NCI-H526 treated with DMSO at 0.1 percent for 48 hours (cell line): ENCODE measurements at regions not wholly inside any gene's neighbourhood (a gene's known extent, or its start where the extent isn't known, plus 50 kb on each side); places are given as distances from the start of the nearest gene placed in this dataset.
A peak's percentile ranks its signal among the peaks of the same experiment; 100 is the strongest.
"Not testable (repeated sequence)": the region's sequence is repeated elsewhere in the genome, so short reads cannot be mapped to it uniquely, and the experiment has no call there.

Source experiments
- DNase-seq: peaks from one replicate; lab custom pipeline; 2025; lab: John Stamatoyannopoulos, UW

DNA sequence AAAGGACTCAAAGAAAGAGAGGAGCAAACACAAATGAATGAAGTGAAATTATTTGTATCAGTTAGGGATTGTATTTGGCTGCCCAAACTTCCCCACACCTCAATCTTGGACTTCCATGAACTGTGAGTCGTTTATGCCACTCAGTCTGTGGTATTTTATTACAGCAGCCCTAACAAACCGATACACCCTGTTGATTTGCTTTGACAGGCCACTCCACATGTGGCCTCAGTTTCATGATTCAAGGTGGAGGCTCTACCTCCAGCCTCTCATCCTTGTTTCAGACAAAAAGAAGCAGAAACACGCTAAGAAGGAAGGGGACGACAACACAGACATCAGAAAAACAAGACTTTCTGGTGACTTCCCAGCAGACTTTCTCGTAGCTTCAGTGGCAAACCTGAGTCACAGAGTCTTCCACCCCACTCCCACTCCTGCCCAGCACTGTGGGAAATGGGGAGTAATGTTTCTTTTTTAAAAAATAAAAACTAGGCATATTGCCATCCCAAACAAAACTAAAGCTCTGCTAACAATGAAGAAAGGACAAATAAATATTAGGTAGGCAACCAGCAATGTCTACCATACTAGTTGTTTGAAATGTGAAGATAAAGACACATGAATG lies 52.2 kb upstream of the ABCA1 start:
- no peak for DNase-seq

DNA sequence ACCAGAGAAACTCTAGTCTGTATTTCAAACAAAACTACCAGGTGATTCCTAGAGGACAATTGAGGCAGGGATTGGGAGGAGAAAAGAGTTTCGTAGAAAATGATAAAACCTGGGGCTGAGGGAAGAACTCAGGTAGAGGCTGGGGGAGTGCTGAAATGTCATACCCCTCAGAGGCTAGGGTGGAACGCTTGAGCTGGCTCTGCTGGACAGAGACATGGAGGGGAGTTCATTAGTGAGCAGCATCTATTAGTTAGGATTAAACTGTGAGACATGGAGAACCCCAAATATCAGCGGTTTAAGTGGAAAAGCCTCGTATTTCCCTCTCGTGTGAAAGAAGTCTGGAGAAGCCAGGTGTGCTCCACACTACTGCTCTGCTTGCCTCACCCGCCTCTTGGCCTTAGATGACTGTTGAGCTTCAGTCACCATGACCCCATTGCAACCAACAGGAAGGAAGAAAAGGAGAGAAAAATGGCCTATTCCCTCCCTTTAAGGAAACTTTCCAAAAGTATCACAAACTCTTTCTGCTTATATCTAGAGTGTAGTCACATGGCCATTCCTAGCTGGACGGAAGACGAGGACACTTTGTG lies 53.7 kb upstream of the ABCA1 start:
- no peak for DNase-seq

DNA sequence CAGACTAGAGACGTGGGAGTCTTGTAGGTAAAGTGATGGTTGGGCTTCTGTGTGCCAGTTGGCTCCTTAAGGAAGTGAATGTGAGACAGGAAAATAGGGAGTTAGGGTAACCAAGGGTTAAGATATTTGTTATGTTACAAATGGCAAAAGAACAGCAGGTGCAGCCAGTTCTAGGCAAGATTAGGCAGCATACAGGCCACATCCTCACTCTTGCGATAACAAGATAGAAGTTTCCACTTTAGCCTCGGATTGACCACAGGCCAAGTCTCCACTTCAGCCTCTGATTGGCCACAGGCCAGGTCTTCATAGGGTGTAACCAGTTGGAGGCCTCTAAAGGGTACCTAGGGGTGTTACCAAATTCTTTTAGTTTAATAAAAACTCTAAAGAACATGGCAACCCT lies 54.6 kb upstream of the ABCA1 start:
- no peak for DNase-seq

DNA sequence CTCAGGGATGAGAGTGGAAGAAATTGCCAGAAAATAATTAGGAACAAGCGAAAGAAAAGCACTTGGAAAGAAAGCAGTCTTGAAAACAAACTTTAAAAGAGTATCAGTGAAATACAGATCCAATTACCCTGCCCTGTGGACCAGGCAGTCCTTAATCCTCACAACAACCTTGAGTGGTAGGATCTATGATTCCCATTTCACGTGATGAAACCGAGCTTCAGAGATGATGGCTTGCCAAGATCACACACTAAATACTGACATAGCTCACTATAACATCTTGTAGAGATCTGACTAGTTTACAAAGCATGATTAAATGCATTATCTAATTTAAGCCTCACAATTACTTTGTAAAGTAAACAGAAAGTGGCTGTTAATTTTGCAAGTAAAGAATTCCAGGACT lies 55.5 kb upstream of the ABCA1 start:
- no peak for DNase-seq

DNA sequence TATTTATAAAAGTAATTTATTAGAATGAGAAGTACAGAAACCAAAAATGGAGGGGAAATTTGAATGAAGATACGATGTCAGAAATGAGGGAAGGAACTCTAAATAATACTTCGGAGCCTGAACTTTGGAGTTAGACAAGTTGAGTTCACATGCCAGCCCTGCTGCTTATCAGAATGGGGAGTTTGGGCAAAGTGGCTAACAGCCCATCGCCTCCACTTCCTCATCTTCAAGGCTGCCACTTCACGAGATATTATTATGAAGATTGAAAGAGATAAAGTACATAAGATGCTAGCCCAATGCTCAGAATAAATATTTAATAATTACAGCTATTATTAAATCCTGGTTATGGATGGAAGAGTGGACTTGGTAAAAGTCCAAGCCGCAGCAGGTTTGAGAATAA lies 56.2 kb upstream of the ABCA1 start:
- no peak for DNase-seq

DNA sequence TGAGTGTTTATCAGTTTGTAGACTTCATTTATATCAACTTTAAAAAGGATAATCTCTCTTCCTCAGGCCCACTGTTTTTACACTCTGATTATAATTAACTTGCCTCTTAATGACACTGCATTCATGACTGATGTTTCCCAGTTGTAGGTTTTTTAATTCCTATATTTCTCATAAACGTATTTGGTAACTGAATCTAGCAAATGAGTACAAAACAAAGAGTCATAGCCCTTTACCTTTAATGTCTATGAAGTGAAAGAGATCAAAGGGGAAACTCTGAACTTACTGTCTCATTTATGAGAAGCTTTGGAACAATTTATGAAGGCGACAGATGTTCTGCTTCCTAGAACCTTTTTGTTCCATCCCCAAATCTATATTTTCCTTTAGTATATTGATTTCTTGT lies 56.6 kb upstream of the ABCA1 start:
- DNase-seq = no peak

DNA sequence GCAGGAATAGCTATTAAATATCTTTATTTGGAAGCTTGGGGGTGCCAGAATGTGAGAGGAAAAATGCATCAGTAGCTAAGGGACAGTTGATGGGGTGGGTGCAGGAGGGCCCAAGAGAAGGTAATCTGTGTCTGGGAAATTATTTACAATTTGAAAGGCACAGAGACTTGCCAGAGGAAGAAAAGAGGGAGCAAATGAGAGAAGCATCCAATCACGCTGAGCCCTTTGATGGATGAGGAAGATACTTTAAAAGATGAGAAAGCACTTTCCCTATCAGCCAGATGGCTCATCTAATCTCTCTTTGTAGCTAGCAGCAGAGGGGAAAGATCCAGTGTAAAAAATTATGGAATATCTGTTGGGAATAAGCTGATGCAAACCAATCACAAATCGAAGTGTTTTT lies 57.0 kb upstream of the ABCA1 start:
- DNase-seq = no peak

DNA sequence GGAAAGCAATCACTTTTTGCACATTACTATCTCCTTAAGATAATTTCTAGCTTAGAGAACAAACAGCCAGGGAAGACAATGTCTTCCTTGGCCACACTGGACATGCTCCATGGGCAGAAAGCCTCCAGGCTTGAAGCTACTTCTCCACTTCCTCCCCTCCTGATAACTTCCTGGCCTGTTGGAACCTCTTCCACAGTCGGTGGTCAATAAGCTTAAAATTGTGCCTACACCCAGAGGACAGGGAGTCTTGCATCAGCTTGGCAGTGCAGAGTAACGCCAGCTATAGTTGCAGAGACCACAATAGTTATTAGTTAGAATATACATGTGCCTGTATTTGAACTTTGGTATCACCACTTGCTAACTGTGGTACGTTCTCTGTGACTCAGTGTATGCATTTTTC lies 58.1 kb upstream of the ABCA1 start:
- DNase-seq = no peak

DNA sequence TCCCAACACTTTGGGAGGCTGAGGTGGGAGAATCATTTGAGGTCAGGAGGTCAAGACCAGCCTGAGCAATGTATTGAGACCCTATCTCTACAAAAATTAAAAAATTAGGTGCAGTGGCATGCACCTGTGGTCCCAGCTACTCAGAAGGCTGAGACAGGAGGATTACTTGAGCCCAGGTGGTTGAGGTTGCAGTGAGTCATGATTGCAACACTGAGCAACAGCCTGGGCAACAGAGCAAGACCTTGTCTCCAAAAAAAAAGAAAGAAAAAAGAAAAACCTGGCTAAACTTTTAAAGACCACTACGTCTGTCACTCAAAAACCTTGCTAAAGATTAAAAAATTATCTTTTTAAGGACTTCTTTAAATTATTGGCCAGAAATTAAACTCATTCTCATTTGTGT lies 59.8 kb upstream of the ABCA1 start:
- DNase-seq = no peak

DNA sequence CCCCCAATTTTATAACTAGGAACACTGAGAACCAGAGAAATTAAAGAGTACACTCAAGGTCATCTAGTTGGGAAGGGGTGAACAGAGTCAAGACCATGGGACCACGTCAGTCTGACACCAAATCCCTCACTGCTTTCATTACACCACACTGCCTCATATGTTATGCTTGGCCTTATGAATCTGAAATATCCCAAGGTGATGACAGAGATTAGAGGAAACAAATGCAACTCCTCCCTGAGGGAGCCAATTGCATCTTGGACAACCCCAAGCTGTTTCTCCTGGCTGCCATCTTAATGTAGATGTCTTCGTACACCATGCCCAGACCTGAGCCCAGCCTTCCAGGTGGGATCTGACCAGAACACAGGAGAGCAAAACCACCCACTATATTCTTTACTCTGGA lies 60.6 kb upstream of the ABCA1 start:
- DNase-seq = no peak

DNA sequence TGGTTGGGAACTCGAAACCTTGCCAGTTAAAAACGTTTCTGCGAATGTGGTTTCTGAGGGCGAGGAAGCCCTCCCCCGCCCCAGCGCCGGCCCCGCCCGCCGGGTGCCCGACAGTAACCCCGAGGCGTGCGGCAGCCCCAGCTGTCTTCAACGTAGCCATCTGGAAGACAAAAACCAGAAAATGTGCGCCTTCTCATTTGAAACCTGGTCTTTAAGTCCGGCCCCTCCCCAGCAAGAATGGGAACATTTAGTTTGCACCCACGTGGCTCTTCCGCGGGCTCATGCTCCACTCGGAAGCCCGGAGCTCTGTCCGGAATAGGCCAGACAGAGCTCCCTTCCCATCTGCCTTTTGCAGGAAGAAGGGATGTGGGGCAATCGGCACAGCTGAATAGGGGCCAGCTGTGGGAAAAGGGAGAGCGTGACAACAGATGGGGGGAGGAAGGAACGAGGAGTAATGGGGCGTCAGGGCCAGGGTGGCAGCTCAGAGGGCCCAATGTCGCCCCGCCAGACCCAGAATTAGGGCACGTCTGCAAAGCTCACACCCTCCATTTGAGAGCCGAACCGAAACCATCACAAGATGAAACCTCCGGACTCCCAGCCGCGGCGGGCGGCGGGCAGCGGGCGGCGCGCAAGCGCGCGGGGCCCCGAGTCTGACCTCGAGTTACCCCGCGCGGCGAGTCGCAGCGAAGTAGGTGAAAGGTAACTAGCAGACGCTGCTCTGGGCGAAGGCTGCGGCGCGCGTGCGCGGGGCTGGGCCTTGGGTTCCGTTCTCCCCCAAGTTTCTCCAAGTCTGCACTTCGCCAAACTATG lies 63.4 kb upstream of the ABCA1 start:
- DNase-seq = peak; percentile 47

DNA sequence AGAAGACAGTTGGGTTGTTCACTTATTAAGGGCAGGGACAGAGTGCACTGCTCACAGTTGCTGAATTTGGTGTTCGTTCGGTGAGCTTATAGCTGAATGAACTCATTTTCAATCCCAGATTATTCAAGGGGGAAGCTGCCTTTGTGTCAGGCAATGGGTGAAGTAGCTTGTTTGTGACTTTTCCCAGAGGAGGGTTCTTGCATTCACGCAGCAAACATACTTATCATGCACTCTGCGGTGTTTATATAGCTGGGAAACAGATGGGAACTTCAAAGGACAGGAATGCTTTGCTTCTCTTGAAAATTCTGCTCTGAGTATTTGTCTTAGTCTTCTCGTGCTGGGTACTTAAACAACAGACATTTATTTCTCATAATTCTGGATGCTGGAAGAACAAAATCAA lies 64.7 kb upstream of the ABCA1 start:
- no peak for DNase-seq

DNA sequence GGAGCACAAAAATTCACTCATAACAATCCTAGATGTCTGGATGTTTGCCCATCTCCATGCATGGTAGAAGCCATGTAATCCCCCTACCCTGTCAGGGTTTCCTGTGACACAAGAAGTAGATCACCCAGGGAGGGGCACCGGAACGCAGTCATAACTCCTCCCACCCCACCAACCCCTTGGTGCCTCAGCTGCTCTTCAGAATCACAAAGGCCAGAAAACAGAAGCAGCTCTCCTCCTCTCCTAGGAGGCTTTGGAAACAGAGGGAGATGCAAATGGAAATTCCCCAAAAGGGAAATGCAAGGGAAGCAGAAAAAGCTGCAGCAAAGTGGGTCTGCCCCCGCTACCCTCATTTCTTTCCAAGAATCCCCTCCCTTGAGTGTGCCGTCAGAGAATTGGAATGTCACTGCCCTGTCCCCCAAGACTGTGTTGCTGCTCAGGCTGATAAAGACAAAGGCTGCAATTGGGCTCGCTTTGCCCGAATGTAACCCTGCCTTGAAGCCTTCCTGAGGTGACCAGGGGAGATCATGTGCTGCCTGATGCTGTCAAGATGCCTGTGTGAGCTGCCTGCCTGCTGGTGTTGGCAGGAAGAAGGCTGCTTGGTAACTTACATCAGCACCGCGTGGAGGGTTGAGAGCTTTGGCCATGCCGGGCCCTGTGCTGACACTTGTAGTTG lies 65.5 kb upstream of the ABCA1 start:
- DNase-seq = no peak

DNA sequence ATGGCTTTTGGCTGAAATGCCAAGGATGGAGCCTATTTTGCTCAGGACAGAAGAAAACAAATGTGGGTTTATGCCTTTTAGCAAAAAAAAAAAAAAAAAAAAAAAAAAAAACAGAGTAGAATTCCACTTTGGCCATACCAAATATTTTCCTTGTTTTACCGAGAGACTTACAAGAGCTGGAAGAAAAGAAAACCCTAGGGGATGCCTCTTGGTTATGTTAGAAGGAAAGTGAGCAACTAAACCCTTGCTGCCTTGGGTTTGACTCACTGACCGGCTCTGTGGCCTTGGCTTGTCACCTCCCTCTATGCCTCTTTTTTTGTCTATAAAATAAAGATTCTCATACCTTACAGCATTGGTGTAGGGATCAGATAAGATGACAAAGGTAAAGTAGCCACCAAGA lies 69.6 kb upstream of the ABCA1 start:
- DNase-seq = no peak

DNA sequence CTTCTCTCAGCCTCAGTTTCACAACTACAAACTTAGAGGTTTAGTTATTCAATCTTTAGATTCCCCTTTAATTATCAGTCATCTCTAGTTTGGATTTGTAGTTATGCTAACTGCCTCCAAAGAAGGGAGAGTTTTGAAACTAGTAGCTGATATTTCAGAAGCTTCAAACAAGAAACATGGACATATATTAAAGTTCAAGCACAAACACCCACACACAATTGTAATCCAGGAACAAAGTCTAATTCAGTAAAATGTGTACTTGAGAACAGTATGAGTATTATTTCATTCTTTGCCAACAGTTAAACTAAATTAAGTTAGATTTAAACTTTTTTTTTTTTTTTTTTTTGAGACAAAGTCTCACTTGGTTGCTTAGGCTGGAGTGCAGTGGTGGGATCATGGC lies 71.2 kb upstream of the ABCA1 start:
- DNase-seq = no peak

DNA sequence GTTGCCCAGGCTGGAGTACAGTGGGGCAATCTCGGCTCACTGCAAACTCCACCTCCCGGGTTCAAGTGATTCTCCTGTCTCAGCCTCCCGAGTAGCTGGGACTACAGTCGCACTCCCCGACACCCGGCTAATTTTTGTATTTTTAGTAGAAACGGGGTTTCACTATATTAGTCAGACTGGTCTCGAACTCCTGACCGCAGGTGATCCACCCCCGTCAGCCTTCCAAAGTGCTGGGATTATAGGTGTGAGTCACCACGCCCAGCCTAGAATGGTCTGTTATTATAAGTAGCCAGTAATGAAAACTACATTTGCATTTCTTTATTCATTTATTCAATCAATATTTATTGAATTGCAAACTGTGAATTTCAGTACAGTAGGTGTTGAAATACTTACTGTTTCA lies 72.6 kb upstream of the ABCA1 start:
- DNase-seq = not testable (repeated sequence)

DNA sequence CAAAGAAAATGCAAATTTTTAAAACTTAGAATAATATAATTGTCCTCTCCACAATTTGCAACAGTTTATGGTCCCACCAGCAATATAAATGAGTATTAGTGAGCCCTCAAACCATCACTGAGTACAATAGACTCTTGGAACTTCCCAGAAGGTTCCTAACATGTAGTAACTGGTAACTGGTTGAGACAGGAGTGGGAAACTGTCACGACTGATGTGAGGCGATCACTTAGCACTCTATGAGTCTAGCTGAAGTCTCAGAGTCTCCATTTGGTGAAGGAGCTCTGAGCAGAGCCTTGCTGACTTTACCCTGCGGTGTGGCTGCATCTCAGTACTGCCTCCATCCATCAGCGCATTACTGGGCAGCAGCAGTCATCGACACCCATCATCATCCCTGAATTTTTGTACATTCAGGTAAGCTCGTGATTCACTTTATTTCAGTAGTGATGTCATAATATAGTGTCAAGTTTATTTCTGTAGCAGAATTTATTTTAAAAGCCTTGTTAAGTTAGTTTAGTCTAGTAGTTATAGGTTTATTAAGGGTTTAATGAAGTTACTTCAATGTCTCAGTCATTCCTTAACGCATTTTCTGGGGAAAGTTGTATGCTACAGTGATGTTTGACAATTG lies 76.6 kb upstream of the ABCA1 start:
- DNase-seq = no peak

DNA sequence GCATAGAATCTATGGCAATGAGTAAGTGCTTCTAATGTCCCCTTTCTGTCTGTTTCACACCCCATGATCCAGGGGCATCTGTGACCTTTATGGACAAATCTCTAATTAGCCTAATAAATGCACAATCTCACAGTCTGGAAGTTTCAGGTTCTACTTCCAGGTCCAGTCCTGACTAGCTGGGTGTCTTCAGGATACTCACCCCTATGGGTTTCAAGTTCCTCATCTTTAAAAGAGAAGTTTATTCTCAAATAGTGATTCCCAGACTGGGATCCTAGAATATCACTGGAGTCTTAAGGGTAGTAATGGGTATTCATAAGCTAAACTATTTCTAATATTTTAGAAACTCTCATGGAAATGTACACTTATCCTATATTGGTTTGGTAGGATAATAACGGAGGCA lies 77.2 kb upstream of the ABCA1 start:
- DNase-seq = no peak

DNA sequence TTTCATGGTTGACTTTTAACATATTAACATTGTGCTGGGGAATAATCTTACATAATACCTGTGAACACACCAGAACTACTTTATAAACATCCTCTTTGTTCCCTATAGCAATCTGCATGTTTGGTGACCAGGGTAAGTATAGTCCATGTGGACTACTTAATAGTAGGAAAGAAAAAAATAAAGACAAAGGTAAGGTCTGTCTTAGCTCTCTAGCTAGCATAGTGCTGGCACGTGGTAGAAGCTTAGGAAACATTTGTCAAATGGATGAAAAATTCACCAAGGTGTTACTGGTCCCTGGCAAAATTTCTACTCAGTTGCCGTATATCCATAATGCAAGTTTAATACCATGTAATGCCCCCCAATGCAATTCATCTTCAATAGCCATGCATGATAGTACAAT lies 78.6 kb upstream of the ABCA1 start:
- DNase-seq = no peak

DNA sequence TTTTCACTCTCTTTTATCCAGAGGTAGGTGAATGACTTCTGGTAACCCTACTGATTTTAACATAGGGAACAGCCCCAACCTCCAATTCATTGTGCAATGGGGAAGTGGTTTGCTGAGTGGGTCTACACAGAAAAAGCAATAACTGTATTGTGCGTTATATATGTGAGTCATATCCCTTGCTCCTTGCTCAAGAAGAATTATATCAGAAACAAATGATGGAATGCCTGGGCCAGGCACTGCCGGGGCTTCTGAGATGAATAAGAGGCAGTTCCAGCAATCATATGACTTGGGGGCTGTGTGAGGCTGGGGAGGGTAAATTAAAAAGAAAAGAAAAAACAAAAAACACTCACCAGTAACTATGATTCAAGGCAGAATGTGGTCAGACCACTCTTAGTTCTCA lies 79.2 kb upstream of the ABCA1 start:
- DNase-seq = no peak

DNA sequence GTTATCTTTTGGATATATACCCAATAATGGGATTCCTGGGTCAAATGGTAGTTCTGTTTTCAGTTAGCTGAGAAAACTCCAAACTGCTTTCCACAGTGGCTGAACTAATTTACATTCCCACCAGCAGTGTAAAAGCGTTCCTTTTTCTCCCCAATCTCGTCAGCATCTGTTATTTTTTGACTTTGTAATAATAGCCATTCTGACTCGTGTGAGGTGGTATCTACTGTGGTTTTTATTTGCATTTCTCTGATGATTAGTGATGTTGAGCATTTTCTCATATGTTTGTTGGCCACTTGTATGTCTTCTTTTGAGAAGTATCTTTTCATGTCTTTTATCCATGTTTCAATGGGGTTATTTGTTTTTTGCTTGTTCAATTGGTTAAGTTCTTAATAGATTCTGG lies 82.1 kb upstream of the ABCA1 start:
- not testable (repeated sequence) for DNase-seq

DNA sequence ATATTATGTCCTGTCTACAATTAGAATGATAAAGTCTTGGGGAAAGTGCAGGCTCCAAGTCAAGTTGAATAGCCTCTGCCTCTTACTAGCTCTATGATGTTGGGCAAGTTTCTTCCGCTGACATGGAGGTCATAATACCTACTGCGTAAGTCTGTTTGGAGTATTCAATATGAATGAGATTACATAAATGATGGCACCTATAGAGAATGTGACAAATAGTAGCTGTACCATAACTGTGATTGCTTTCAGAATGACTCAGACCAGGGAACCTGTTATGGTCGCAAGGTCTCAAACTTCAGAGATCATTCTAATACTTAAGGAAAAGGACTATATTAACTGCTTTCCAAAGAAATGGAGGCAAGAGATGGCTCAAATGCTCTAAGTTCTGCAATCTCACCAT lies 94.0 kb upstream of the ABCA1 start:
- DNase-seq = no peak

DNA sequence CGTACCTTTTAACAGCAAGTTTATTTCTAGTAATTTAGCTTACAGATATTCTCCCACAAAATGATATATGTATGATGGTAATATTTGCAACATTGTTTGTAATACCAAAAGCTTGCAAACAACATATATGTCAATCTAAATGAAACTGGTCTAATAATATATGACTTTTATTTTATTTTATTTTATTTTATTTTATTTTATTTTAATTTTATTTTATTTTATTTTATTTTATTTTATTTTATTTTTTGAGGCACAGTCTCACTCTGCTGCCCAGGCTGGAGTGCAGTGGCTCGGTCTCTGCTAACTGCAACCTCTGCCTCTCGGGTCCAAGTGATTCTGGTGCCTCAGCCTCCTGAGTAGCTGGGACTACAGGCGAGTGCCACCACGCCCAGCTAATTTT lies 94.6 kb upstream of the ABCA1 start:
- DNase-seq = not testable (repeated sequence)
